H1 (cell line): ENCODE measurements at regions not wholly inside any gene's neighbourhood (a gene's known extent, or its start where the extent isn't known, plus 50 kb on each side); places are given as distances from the start of the nearest gene placed in this dataset.

ENCODE experiments used
- CHD7 ChIP-seq: fragments of 300-600 bp; sonication (generic); IDR thresholded peaks from 2 replicates; pipeline ENCODE4 v1.7.1; 2012; ENCODE audit warnings: low read length, moderate library complexity, mild to moderate bottlenecking, inconsistent platforms; ENCODE audit not compliant: insufficient replicate concordance
- NRF1 ChIP-seq: IDR thresholded peaks from 2 replicates; pipeline ENCODE4 v1.6.1; 2011; ENCODE audit warnings: mild to moderate bottlenecking, low read depth, low read length, improper control_type of control experiment
- POLR2AphosphoS5 ChIP-seq: IDR thresholded peaks from 2 replicates; pipeline ENCODE4 v1.6.1; 2011; ENCODE audit warnings: low read depth, low read length
- RFX5 ChIP-seq: IDR thresholded peaks from 2 replicates; pipeline ENCODE4 v1.6.1; 2011; ENCODE audit warnings: low read depth, low read length, improper control_type of control experiment, borderline replicate concordance
- SP1 ChIP-seq: IDR thresholded peaks from 2 replicates; pipeline ENCODE4 v1.6.1; 2011; ENCODE audit warnings: low read depth, low read length
- SP2 ChIP-seq: IDR thresholded peaks from 2 replicates; pipeline ENCODE4 v1.6.1; 2012; ENCODE audit warnings: mild to moderate bottlenecking, low read length, inconsistent platforms

DNA sequence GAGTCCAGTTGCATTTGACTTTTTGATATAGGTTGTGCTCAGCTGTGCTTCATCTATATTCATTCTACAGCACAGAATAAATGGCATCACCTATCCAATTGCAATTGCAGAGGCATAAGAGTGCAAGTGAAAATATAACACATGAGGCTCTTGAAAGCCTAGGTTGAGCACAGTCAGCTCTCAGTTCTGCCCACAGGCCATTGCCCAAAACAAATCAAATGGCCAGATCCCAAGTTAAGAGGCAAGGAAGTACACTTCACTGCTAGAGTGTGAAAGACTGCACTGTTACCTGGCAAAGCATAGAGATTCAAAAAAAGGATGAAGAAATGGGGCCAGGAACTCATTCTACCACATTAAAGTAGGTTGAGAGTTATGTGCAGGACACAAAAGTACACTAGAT, 305.5 kb upstream of the SEMA6A start (continued):
- no peak for TF ChIP-seq CHD7
- no peak for TF ChIP-seq POLR2AphosphoS5
- TF ChIP-seq SP1: no peak
- no peak for TF ChIP-seq NRF1
- TF ChIP-seq RFX5: no peak
- no peak for TF ChIP-seq SP2
